GM12878 (cell line): ENCODE measurements at regions not wholly inside any gene's neighbourhood (a gene's known extent, or its start where the extent isn't known, plus 50 kb on each side); places are given as distances from the start of the nearest gene placed in this dataset.

Experiments used
- ATAC-seq: fragments of 200-7000 bp; cut with Tn5 transposase; 3 replicates; pipeline ENCODE4 v1.9.1; 2020; ENCODE audit warnings: mild to moderate bottlenecking, moderate library complexity
- BruUV-seq: library from RNA; stranded (reverse); fragments of 400-500 nt; replicated peaks from 2 replicates; lab custom pipeline; 2021; lab: Mats Ljungman, UMichigan
- CTCF ChIA-PET: fragments of 300-600 bp; sonication (Branson Sonifier 250); formaldehyde crosslinking; extraction: SDS; loops from one replicate; lab custom pipeline; 2021; ENCODE audit warnings: inconsistent platforms; lab: Yijun Ruan, JAX
- POLR2A ChIA-PET: fragments of 350-600 bp; formaldehyde crosslinking; extraction: SDS; loops from one replicate; lab custom pipeline; 2021; ENCODE audit warnings: inconsistent platforms; lab: Charles Lee
- RAD21 ChIA-PET: fragments of 300-600 bp; sonication (Branson Sonifier 250); formaldehyde crosslinking; loops from one replicate; lab custom pipeline; 2023; ENCODE audit warnings: antibody characterized with exemption; ENCODE audit not compliant: unreplicated experiment; lab: Charles Lee
- SMC1A ChIA-PET: fragments of 300-600 bp; sonication (Branson Sonifier 250); formaldehyde crosslinking; loops from one replicate; lab custom pipeline; 2023; ENCODE audit not compliant: unreplicated experiment, uncharacterized antibody; lab: Charles Lee
- DNase-seq: peaks from one replicate; pipeline ENCODE4 v3.0.0-alpha.2; 2011; ENCODE audit warnings: low read depth, low spot score
- FAIRE-seq: peaks from 3 replicates; lab custom pipeline; 2011; peaks lifted over from hg19 to GRCh38; lab: Jason Lieb, UNC
- H2AFZ ChIP-seq: 2 replicates; pipeline ENCODE4 v1.6.0; 2011; ENCODE audit warnings: low read depth, low read length, control low read depth; ENCODE audit not compliant: control insufficient read depth
- H3K27ac ChIP-seq: 2 replicates; pipeline ENCODE4 v1.5.1; 2011; ENCODE audit warnings: control low read depth; ENCODE audit not compliant: control insufficient read depth, insufficient read depth
- H3K27me3 ChIP-seq, 2 experiments: replicated peaks in 1 of 2; 2 replicates each; pipeline versions ENCODE4 v1.6.0 to v1.6.1; 2011; ENCODE audit warnings: low read length in 1 of 2; ENCODE audit not compliant: control insufficient read depth in 2 of 2, insufficient read depth in 2 of 2
- H3K36me3 ChIP-seq, 2 experiments: 2 replicates each; pipeline ENCODE4 v1.5.1; 2011; ENCODE audit warnings: low read length in 1 of 2; ENCODE audit not compliant: control insufficient read depth in 2 of 2, insufficient read depth in 2 of 2
- H3K4me1 ChIP-seq: 2 replicates; pipeline ENCODE4 v1.6.1; 2011; ENCODE audit warnings: mild to moderate bottlenecking, low read length, moderate library complexity, mixed read lengths; ENCODE audit not compliant: control insufficient read depth, insufficient read depth
- H3K4me2 ChIP-seq: 2 replicates; pipeline ENCODE4 v1.6.0; 2011; ENCODE audit warnings: control low read depth; ENCODE audit not compliant: control insufficient read depth, insufficient read depth
- H3K4me3 ChIP-seq: fragments of 200-600 bp; sonication (generic); 2 replicates; pipeline ENCODE4 v1.5.1; 2016
- H3K79me2 ChIP-seq: 2 replicates; pipeline ENCODE4 v1.6.0; 2011; ENCODE audit warnings: low read length; ENCODE audit not compliant: control insufficient read depth, insufficient read depth
- H3K9ac ChIP-seq: 2 replicates; pipeline ENCODE4 v1.8.0; 2011; ENCODE audit warnings: low read length, control low read depth, mixed read lengths; ENCODE audit not compliant: control insufficient read depth, insufficient read depth
- H3K9me3 ChIP-seq: replicated peaks from 3 replicates; pipeline ENCODE4 v1.5.1; 2011; ENCODE audit warnings: mild to moderate bottlenecking, low read length; ENCODE audit not compliant: control insufficient read depth, insufficient read depth
- H4K20me1 ChIP-seq: 2 replicates; pipeline ENCODE4 v1.6.0; 2011; ENCODE audit not compliant: control insufficient read depth, insufficient read depth
- ATF7 ChIP-seq: fragments of 450-650 bp; IDR thresholded peaks from 2 replicates; pipeline ENCODE4 v1.6.1; 2016; ENCODE audit warnings: low read depth, mild to moderate bottlenecking
- CBX3 ChIP-seq: fragments of 200-600 bp; sonication (generic); IDR thresholded peaks from 2 replicates; pipeline ENCODE4 v1.6.1; 2016; ENCODE audit warnings: low read depth, borderline replicate concordance
- CHD2 ChIP-seq: IDR thresholded peaks from 2 replicates; pipeline ENCODE4 v1.6.1; 2011; ENCODE audit warnings: low read depth, low read length, improper control_type of control experiment, borderline replicate concordance
- EGR1 ChIP-seq, 2 experiments: IDR thresholded peaks; 1 replicate in 1 of 2; 2 replicates in 1 of 2; pipeline ENCODE4 v1.6.1; 2011 to 2012; ENCODE audit warnings: low read depth in 2 of 2, low read length in 2 of 2, borderline replicate concordance in 1 of 2, mild to moderate bottlenecking in 1 of 2, moderate library complexity in 1 of 2
- KDM1A ChIP-seq: fragments of 200-600 bp; sonication (generic); IDR thresholded peaks from 2 replicates; pipeline ENCODE4 v1.6.1; 2016; ENCODE audit warnings: borderline replicate concordance
- NFXL1 ChIP-seq: fragments of 450-650 bp; IDR thresholded peaks from 2 replicates; pipeline ENCODE4 v1.6.1; 2017; ENCODE audit warnings: antibody characterized with exemption, mild to moderate bottlenecking, borderline replicate concordance
- NRF1 ChIP-seq: conservative IDR thresholded peaks from 2 replicates; pipeline ENCODE4 v1.6.1; 2011; ENCODE audit warnings: mild to moderate bottlenecking, low read depth, low read length, improper control_type of control experiment
- RELA ChIP-seq: fragments of 450-650 bp; IDR thresholded peaks from 2 replicates; pipeline ENCODE4 v1.8.0; 2014; ENCODE audit warnings: borderline replicate concordance; ENCODE audit not compliant: partially characterized antibody
- SIN3A ChIP-seq: IDR thresholded peaks from 2 replicates; pipeline ENCODE4 v1.6.1; 2012; ENCODE audit warnings: low read depth, low read length, improper control_type of control experiment
- SMAD1 ChIP-seq: fragments of 450-650 bp; IDR thresholded peaks from 2 replicates; pipeline ENCODE4 v1.6.1; 2018; ENCODE audit warnings: mild to moderate bottlenecking, low read depth; ENCODE audit not compliant: partially characterized antibody
- SRF ChIP-seq, 2 experiments: IDR thresholded peaks; 2 replicates each; pipeline ENCODE4 v1.6.1; 2011; ENCODE audit warnings: low read depth in 2 of 2, low read length in 2 of 2, mild to moderate bottlenecking in 1 of 2, moderate library complexity in 1 of 2
- TCF7 ChIP-seq: IDR thresholded peaks from 2 replicates; pipeline ENCODE4 v1.6.1; 2014; ENCODE audit warnings: antibody characterized with exemption, borderline replicate concordance
- ZBED1 ChIP-seq: IDR thresholded peaks from 2 replicates; pipeline ENCODE4 v1.6.1; 2016; ENCODE audit warnings: borderline replicate concordance
- ZNF217 ChIP-seq: fragments of 450-650 bp; IDR thresholded peaks from 2 replicates; pipeline ENCODE4 v1.6.1; 2017; ENCODE audit warnings: antibody characterized with exemption, mild to moderate bottlenecking
- WGBS: methylation state at CpG from one replicate; pipeline ENCODE4 v1.1.6; 2016; ENCODE audit warnings: low lambda C conversion rate; ENCODE audit not compliant: insufficient replicate concordance, insufficient coverage; ENCODE audit errors: missing lambda C conversion rate; 5-methylcytosine and 5-hydroxymethylcytosine counted together
- in situ Hi-C: fragments of 300-500 bp; cut with MboI; formaldehyde crosslinking; loops from 9 replicates; pipeline ENCODE4 v1.14.3; 2018; ENCODE audit warnings: mixed read lengths
- intact Hi-C: fragments of 100-400 bp; cut with micrococcal nuclease; formaldehyde crosslinking; loops from one replicate; pipeline ENCODE4 v1.14.2; 2022; ENCODE audit not compliant: unreplicated experiment
- TF ChIP-seq, protein P1 (sequence below): fragments of 450-650 bp; IDR thresholded peaks from 2 replicates; pipeline ENCODE4 v1.6.1; 2017; ENCODE audit warnings: mild to moderate bottlenecking, moderate library complexity
- TF ChIP-seq, protein P2 (sequence below): fragments of 450-650 bp; IDR thresholded peaks from 2 replicates; pipeline ENCODE4 v1.6.1; 2017; ENCODE audit warnings: mild to moderate bottlenecking
- TF ChIP-seq, protein P3 (sequence below): fragments of 450-650 bp; IDR thresholded peaks from 2 replicates; pipeline ENCODE4 v1.6.1; 2014; ENCODE audit warnings: mild to moderate bottlenecking

DNA sequence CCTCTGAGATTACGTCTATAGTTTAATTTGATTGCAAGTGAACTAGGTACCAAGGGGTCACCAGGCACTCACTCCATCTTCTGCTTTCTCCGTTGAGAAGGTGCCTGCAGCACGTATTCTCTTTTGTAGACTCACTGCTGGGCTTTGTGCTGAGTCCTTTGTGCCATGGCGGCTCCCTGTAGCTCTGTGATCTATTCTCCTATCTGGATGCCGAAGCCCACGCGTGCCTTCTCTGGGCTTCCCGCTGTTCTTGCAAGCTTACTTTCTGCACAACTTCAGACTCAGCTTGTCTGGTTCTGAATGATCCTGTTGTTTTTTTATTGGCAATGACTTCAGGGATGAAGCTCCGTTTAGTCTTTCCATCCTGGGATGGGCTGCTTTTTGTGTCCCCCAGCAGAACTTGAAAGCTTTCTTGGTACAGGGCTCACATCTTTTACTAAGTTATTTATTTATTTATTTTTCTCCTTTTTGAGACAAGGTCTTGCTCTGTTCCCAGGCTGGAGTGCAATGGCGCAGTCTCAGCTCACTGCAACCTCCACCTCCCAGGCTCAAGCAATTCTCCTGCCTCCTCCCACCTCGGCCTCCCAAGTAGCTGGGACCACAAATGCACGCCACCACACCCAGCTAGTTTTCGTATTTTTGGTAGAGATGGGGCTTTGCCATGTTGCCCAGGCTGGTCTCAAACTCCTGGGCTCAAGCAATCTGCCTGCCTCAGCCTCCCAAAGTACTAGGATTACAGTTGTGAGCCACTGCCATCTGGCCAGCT, 100.9 kb upstream of the NKX1-1 start:
- RAD21 ChIA-PET = no interaction called here
- Histone ChIP-seq H3K27ac (no peak overlapping the region), H3K4me2 (no peak overlapping the region), H3K9me3 (no peaks in the 10 kb centered on the region; the same call in 2 of the 3 replicates), H4K20me1 (no peaks in the 10 kb centered on the region), H3K79me2 (no peaks in the 10 kb centered on the region), H3K36me3 (no peaks in the 10 kb centered on the region), H3K4me3 (no peak overlapping the region), H2AFZ (no peak overlapping the region), H3K9ac (no peak overlapping the region), H3K27me3 (no peaks in the 10 kb centered on the region; a peak in 1 of 4 replicates), H3K4me1 (no peaks in the 10 kb centered on the region)
- BruUV-seq = no TSS peak
- no peak for FAIRE-seq
- WGBS = 35% methylated on average over 13 of the region's 13 CpGs
- no peak for ATAC-seq
- intact Hi-C loops = no loop called here
- DNase-seq = no peak
- CTCF ChIA-PET = interaction anchor here (1.3 kb wide), 1 partner anchor 42 kb away, joined by 3 read pairs; no protein-coding TSS in a partner anchor
- in situ Hi-C loops = no loop called here
- POLR2A ChIA-PET = no interaction called here
- SMC1A ChIA-PET = no interaction called here
- TF ChIP-seq NRF1 (no peak), ZNF217 (no peak), KDM1A (no peak), SRF (IDR thresholded peaks at IDR 0.05; ENCODE audit: low read depth in 2 of 2, low read length in 2 of 2) (no peak), ATF7 (no peak), TCF7 (no peak), ZBED1 (no peak), SIN3A (no peak), CHD2 (no peak), SMAD1 (no peak), EGR1 (IDR thresholded peaks at IDR 0.05; ENCODE audit: borderline replicate concordance in 1 of 2, low read depth in 2 of 2, low read length in 2 of 2) (no peak), NFXL1 (no peak), CBX3 (no peak), RELA (no peak)
- TF ChIP-seq, protein P1, sequence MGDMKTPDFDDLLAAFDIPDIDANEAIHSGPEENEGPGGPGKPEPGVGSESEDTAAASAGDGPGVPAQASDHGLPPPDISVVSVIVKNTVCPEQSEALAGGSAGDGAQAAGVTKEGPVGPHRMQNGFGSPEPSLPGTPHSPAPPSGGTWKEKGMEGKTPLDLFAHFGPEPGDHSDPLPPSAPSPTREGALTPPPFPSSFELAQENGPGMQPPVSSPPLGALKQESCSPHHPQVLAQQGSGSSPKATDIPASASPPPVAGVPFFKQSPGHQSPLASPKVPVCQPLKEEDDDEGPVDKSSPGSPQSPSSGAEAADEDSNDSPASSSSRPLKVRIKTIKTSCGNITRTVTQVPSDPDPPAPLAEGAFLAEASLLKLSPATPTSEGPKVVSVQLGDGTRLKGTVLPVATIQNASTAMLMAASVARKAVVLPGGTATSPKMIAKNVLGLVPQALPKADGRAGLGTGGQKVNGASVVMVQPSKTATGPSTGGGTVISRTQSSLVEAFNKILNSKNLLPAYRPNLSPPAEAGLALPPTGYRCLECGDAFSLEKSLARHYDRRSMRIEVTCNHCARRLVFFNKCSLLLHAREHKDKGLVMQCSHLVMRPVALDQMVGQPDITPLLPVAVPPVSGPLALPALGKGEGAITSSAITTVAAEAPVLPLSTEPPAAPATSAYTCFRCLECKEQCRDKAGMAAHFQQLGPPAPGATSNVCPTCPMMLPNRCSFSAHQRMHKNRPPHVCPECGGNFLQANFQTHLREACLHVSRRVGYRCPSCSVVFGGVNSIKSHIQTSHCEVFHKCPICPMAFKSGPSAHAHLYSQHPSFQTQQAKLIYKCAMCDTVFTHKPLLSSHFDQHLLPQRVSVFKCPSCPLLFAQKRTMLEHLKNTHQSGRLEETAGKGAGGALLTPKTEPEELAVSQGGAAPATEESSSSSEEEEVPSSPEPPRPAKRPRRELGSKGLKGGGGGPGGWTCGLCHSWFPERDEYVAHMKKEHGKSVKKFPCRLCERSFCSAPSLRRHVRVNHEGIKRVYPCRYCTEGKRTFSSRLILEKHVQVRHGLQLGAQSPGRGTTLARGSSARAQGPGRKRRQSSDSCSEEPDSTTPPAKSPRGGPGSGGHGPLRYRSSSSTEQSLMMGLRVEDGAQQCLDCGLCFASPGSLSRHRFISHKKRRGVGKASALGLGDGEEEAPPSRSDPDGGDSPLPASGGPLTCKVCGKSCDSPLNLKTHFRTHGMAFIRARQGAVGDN = no peak
- TF ChIP-seq, protein P2, sequence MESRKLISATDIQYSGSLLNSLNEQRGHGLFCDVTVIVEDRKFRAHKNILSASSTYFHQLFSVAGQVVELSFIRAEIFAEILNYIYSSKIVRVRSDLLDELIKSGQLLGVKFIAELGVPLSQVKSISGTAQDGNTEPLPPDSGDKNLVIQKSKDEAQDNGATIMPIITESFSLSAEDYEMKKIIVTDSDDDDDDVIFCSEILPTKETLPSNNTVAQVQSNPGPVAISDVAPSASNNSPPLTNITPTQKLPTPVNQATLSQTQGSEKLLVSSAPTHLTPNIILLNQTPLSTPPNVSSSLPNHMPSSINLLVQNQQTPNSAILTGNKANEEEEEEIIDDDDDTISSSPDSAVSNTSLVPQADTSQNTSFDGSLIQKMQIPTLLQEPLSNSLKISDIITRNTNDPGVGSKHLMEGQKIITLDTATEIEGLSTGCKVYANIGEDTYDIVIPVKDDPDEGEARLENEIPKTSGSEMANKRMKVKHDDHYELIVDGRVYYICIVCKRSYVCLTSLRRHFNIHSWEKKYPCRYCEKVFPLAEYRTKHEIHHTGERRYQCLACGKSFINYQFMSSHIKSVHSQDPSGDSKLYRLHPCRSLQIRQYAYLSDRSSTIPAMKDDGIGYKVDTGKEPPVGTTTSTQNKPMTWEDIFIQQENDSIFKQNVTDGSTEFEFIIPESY = no peak
- TF ChIP-seq, protein P3, sequence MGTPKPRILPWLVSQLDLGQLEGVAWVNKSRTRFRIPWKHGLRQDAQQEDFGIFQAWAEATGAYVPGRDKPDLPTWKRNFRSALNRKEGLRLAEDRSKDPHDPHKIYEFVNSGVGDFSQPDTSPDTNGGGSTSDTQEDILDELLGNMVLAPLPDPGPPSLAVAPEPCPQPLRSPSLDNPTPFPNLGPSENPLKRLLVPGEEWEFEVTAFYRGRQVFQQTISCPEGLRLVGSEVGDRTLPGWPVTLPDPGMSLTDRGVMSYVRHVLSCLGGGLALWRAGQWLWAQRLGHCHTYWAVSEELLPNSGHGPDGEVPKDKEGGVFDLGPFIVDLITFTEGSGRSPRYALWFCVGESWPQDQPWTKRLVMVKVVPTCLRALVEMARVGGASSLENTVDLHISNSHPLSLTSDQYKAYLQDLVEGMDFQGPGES = no peak
